Panc1 (cell line): ENCODE measurements at regions not wholly inside any gene's neighbourhood (a gene's known extent, or its start where the extent isn't known, plus 50 kb on each side); places are given as distances from the start of the nearest gene placed in this dataset.

Experiments used
- POLR2AphosphoS5 ChIP-seq: IDR thresholded peaks from 2 replicates; pipeline ENCODE4 v1.6.1; 2012; ENCODE audit warnings: mild to moderate bottlenecking, low read depth, low read length, moderate library complexity
- TF ChIP-seq, protein P1 (sequence below): fragments of 450-650 bp; IDR thresholded peaks from 2 replicates; pipeline ENCODE4 v1.5.1; 2017; ENCODE audit warnings: mild to moderate bottlenecking

DNA sequence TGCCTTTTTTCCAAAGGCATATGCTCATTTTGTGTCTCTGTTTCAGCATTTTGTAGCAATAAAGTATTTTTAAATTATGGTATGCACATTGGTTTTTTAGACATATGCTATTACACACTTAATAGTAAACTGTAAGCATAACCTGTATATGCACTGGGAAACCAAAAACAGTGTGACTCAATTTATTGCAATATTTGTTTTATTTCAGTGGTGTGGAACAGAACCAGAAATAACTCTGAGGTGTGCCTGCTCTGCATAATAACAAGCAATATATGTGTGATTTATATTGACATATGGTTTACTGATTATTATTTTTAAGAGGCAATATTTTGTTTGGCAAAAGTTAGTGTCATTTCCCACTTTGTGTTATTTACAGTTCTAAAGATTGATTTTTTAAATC, 126.6 kb upstream of the CPNE8 start:
- TF ChIP-seq, protein P1, sequence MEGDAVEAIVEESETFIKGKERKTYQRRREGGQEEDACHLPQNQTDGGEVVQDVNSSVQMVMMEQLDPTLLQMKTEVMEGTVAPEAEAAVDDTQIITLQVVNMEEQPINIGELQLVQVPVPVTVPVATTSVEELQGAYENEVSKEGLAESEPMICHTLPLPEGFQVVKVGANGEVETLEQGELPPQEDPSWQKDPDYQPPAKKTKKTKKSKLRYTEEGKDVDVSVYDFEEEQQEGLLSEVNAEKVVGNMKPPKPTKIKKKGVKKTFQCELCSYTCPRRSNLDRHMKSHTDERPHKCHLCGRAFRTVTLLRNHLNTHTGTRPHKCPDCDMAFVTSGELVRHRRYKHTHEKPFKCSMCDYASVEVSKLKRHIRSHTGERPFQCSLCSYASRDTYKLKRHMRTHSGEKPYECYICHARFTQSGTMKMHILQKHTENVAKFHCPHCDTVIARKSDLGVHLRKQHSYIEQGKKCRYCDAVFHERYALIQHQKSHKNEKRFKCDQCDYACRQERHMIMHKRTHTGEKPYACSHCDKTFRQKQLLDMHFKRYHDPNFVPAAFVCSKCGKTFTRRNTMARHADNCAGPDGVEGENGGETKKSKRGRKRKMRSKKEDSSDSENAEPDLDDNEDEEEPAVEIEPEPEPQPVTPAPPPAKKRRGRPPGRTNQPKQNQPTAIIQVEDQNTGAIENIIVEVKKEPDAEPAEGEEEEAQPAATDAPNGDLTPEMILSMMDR: no peak
- TF ChIP-seq POLR2AphosphoS5: no peak
